Nucleus accumbens (tissue), 56 donors: ENCODE measurements at regions not wholly inside any gene's neighbourhood (a gene's known extent, or its start where the extent isn't known, plus 50 kb on each side); places are given as distances from the start of the nearest gene placed in this dataset.
"Not testable (repeated sequence)": the region's sequence is repeated elsewhere in the genome, so short reads cannot be mapped to it uniquely, and the experiment has no call there.

Experiments used
- DNase-seq, 56 donors: peaks; one replicate each; lab custom pipeline; 2025; lab: John Stamatoyannopoulos, UW

DNA sequence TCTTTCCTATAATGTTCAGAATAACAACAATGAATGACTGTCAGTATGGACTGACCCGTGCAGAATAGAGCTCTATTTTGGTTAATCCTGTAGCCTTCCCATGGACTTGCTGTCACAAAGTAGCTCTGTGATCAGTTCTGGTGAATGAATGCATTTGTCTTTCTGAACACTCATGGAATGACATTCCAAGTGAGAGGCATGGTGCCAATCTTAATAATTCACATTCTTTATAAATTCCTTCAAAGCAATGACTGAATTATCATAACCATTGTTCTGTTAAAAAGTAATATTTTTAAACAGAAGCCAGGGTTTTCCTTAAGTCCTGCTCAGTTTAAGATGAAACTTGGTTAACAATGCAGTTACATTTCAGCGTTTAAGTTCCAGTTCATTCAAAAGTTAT, 360.5 kb downstream of the ICE1 start:
- no peak for DNase-seq

DNA sequence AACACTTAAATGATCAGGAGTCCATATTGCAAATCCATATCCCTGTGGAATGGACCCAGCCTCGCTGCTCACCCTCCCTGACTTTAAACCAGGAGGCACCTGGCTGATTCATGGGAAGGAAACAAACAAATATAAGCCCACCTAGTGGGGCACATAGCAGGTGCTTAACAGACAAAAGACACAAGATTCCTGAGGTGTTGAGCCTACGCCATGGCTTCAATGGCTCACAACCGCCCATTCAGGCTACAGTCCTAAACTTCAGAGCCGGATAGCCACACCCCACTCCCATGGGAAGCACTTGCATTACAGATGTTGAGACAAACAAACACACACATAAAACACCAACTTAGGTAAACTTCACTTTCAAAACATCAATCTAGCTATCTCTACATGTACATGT, 359.9 kb downstream of the ICE1 start:
- DNase-seq: no peak

DNA sequence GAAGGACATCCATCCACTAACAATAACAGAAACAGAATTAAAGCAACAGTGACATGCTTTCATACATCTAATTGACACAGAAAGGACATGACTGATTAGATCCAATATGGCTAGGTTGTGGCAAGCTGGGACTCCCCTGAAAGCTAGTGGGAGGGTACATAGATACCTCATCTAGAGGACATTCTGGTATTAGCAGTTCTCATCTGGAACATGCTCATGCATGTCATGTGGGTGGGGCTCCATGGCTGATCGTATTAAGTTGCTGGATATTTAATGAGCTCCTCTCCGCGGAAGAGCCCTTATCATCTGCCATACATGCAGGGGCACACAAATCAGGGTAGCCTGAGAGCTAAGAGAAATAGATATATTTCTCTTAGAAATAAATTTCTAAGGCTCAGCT, 358.9 kb downstream of the ICE1 start:
- DNase-seq: no peak

DNA sequence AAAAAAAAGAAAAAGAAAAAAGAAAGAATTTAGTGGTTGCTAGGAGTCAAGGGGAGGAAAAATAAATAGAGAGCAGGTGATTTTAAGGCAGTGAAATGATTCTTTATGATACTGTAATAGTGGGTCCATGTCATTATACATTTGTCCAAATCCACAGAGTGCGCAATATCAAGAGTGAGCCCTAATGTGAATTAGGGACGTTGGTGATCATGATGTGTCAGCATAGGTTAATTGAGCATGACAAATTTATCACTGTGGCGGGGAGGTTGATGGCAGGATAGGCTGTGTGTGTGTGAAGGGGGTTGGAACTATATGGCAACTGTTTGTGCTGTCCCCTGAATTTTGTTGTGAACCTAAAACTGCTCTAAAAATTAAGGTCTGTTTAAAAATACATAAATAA, 357.8 kb downstream of the ICE1 start:
- DNase-seq: no peak

DNA sequence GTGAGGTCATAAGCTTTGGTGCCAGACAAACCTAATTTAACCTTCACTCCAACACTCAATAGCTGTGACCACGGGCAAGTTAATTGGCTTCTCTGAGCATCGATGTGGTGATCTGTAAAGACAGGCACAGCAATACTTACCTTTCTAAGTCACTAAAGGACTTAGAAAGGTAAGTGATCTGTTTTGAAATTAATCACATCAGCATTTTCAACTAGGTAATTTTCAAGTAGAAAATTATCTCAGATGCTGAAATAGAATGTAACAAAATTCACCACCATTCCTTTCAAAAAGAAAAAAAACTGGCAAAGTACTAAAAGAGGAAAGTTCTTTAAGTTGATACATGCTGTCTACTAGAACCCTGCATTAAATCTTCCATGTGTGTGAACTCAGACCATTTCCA, 354.5 kb downstream of the ICE1 start:
- DNase-seq: no peak

DNA sequence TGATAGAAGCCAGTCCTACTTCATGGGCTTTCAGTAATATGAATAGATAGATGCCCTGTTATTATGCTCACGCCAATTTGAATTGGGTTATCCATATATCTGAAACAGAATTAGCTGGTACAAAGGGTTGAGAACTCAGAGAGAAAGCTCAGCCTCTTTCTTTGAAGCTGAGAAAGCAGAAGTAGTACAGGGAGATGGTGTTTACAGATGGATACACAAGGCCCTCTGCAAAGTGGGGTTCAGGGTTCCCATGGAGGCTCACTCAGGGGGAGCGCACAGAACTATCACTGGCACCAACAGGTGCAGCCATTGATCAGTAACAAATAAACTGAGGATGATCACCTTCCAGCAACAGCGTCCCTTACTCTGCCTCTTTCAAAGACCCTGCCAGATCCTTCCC, 349.7 kb downstream of the ICE1 start:
- DNase-seq: no peak

DNA sequence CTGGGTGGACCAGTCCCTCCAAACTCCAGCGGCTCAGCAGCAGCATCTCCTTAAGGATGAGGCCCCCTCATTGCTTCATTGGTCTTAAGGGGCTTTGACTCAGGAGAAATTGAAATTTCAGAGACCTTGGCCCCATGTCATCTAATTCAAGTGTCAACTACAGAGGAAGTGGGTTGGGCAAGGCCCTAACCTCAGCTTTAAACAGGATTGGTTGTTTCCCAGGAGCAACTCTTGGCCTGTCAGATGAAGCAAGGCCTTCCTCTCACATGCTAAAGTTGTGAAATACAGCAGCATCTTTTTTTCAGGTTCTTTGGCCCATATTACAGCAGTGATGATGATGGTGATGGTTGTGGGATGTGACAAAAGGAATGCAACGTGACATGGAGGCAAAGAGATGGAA, 348.3 kb downstream of the ICE1 start:
- DNase-seq: no peak

DNA sequence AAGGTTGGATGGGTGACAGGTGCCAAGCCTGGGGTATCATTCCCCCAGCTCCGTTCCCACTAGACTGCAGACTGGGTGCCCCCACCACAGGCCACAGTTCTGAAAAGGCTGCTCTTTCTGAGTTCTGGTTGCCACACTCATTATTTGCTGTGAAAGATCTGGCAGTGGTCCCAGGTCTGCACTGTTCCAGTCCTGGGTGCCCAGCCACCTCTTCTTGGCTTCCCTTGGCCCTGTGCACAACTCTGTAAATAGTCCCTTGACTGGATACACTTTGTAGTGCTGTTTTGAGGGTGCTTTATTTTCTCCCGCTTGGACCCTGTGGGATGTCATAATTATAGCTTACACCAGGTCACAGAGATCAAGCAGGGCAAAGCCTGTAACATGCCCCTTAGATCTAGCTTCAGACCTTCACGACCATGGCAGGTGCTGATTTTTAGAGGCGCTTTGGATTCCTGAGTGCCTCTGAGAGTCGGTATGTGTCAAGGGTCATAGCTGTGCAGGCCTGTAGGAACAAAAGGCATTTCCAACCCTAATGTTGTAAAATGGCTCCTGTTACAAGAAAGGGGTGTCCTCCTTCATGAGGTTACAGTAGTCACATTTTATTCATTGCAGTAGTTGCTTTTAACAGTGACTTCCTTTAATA, 344.9 kb downstream of the ICE1 start:
- DNase-seq: peak in 9 of 56 donors; percentile 3 to 36 (median 13)

DNA sequence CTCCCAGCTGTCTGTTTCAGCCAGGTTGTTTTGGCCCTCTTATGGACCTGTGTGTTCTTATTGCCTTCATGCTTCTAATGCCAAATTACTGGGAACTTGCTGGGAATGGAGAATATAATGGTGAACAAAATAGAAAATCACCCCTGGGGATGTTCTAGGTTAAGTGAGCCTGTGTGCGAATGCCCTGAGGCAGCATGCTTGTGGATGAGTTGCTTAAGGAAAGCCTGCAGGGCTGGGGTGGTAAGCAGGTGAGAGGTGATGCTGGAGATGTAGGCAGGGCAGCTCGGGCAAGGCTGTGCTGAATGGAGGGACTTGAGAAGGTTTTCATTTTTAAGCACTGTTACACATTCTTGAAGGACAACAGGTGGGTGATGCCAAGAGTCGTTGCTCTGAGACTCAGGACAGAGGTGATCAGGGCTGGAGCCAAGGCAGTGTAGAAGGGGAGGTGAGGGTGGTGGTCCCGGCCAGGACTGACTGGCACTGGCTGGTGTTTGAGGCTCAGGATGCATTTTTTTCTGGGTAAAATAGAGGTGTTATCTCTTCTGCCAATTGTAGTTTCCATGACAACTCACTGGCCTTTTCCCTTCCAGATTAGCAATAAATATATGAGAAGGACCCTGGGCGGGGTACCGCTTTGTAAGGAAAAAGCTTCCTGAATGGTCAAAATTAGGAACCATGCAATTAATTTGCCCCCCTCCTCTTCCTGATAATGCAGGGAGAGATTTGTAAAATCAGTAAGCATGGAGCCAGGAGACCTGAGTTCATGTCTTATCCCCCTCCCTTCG, 342.8 kb downstream of the ICE1 start:
- DNase-seq: no peak

DNA sequence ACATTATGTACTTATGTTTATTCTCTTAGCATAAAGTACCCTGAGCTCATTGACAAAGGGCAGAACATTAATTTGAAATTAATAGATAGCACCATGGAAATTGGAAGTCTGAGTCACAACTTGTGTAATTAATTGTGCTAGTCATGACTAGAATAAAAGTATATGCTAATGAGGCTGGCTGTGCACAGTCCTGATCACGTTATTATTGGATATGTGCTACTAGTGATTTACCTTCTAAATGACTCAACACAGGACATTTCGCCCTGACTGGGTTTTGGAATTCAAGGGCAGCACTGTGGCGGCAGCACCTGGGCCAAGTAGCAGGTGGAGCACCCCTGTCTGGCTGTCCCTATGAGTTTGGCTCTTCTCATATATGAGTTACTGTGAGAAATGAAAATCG, 341.8 kb downstream of the ICE1 start:
- DNase-seq: no peak

DNA sequence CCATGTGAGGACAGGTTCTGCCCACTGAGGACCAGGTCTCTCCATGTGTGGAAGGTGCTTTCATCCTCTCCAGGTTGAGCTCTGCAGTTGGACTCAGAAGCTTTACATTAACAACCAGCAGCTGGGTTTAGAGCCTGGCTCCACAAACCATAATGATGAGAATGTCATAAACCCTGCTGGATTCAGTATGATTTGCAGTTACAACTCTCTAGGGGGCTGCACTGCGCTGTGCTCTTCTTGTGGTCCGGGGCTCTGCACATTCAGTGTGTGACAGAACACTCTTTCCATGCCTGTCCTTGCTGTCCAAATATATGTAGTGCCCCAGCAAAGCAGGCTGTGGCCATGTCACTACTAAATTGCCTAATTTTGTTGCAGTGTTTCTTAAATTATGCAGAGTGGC, 334.3 kb downstream of the ICE1 start:
- no peak for DNase-seq

DNA sequence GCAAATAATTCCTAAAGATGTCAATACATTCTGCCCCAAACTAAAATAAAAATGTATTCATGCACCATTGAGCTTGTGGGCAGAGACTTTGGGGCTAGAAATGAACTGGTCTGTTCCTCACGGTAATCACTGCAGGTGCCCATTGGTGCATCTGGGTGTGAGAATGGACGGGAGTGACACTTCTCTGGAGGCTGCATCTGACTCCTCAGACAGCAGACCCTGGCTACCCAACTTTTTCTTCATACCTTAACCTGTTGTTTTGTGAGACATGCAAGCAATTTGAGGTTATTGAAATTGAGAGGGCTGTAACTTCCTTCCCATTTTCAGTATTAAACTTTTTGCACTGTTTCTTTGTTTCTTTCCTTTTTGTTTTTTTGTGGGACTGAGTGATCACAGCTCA, 333.4 kb downstream of the ICE1 start:
- no peak for DNase-seq

DNA sequence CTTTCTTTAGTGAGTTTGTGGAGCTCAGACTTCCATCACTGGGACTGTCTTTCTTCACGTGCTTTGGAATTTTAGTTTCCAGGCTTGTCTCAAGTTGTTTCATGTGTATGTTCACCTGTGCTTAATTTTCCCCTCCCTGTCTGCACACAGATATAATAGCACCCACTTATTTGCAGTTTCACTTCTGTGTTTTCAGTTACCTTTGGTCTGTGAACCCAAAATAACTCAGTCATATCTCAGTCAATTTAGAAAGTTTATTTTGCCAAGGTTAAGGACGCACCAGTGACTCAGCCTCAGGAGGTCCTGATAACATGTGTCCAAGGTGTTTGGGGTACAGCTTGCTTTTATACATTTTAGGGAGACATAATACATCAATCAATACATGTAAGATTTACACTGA, 330.4 kb downstream of the ICE1 start:
- DNase-seq: no peak

DNA sequence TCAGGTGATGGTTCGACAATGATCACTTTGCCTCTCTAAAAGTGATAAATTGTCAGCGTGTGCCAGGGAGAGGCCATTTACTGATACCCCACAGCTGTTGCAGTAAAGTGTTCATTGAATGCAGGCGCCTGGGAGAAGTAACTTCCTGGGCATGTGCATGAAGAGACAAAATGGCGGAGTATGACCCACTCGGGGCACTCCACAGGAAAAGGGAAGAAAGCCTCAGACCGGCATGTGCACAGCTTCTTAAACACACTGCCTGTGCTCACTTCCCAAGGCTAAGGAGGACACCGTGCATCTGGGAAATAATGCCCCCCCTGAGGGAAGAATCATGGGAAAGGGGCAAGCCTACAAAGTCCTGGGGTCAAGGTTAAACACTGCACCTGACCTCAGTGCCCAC, 329.5 kb downstream of the ICE1 start:
- DNase-seq: no peak

DNA sequence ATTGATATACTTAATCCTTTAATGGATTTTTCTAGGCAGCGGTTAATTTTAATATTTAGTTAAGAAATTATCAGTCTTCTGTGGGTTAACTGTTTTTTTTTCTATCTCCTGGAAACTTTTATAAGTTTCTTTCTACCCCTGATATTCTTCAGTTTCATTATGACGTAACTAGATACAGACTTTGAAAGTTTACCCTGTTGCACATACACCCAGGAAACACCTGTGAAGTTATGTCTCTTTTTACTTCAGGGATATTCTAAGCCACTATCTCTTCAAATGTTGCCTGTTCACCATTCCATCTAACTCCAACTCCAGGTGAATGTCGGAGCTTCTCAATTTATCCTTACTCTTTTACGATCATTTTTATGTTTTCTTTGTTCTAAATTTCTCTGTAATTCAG, 329.0 kb downstream of the ICE1 start:
- no peak for DNase-seq

DNA sequence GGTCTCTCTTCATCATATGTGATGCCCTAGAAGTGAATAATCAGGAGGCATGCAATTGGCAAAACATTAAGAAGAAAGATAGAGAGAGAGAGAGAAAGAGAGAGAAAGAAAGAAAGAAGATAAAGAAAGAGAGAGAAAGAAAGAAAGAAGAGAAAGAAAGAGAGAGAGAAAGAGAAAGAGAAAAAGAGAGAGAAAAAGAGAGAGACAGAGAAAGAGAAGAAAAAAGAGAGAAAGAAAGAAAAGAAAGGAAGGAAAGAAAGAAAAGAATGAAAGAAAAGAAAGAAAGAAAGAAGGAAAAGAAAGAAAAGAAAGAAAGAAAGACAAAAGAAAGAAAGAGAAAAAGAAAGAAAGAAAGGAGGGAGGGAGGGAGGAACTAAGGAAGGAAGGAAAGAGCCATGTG, 318.9 kb downstream of the ICE1 start:
- DNase-seq: no peak

DNA sequence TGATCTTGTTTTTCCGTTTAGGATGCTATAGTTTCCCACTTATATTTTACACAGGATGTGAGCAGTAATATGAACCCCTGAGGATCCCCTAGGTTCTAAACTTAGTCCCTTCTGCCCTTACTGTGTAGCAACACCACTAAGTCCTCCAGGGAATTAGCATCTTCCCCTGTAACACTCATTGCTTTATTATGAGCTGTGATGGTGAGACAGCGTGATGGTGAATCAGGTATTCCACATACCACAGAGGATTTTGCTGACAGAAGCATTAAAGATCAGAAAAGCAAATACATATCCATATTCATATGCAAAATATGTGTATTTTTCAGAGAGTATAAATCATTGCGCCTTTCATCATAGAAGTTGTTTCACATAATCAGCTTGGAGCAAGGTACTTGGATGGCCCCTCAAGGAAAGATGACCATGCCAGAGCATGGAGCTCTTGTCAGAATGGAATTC, 317.0 kb downstream of the ICE1 start:
- DNase-seq: no peak

DNA sequence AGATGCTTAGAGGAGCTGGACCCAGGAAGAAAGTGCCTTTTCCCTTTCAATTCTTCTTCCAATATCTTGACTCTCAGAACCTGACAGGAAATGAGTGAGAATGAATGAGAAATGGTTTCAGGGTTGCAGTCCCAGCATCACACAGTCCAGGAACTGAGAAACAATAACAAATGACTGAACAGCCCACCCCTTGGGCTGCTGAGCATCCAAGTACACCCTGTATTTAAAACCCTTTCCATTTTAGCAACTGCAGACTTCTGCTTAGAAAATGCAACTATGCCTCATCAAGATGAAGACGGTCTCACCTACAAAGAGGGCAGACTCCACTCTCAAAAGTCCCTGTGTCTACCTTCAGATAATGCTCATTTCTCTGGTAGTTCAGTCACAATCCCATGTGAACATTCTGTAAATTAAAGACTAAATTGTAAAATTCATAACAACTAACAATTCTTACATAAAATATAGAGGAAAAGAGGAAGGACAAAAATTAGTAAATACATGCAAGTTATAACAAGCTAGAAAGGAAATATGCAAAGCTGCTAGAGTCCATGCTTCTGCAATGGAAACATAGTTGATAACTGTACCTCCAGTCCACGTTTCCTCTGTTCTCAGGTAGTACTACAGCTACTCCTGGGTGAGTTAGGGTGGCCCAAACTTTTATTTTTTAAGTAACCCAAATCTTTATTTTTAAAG, 316.5 kb downstream of the ICE1 start:
- DNase-seq: no peak

DNA sequence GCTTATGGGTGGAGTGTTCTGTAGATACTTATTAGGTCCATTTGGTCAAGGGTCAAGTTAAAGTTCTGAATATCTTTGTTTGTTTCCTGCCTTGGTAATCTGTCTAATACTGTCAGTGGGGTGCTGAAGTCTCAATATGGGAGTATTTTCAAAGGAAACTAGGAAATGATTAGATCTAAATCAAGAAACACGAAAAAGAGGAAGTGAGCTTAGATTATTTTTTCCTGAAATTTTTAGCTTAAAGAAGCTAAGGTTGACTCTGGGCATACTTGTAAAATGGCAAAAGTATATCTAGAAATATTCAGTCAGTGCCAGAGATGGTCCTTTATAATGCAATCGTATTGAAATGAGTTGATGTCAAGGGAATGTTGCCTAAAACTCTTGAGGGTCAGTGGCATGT, 313.5 kb downstream of the ICE1 start:
- DNase-seq: no peak

DNA sequence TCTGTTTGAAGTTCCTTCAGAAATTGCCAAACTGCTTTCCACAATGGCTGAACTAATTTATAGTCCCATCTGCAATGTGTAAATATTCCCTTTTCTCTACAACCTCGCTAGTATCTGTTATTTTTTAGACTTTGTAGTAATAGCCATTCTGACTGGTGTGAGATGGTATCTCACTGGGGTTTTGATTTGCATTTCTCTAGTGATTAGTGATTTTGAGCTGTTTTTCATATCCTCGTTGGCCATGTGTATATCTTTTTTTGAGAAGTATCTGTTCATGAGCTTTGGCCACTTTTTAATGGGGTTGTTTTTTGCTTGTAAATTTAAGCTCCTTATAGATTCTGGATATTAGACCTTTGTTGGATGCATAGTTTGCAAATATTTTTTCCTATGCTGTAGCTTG, 310.6 kb downstream of the ICE1 start:
- not testable (repeated sequence) for DNase-seq

DNA sequence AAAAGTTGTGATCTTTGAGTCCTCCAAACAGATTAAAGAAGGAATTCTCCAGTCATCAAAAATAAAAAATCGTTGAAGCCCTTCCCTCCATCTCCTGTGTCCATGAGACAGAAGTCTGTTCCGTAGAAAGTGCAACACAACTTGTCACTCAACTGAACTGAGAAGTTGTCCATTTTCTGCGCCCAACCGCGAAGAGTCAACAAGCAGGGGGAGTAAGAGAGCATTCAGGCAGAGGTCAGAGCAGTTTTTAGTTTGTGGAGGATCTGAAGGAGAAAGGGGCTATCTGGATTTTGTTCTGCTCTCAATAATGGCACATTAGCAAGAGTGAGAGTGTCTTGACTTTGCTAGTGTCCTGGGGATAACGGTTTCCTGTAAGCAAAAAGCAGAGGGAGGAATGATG, 303.9 kb downstream of the ICE1 start:
- no peak for DNase-seq

DNA sequence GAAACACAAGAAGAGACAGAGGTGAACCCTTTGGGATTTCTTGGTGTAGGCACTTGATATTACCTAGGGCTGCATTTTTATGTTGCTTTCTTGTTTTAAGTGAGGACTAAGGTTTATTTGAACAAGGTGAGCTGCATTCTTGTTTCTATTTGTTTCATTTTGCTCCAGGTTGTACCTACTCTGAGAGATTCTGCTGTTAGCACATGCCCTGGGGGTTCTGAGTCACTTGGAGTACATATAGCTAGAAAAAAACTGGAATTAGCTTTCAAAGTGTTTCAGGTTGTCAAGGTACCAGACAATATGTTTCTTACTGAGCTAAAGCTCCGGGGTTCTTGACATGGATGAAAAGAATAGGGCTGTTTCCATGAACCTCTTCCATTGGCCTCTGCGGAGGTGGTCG, 299.4 kb downstream of the ICE1 start:
- DNase-seq: no peak
